Uterus (tissue), 3 donors: ENCODE measurements at regions not wholly inside any gene's neighbourhood (a gene's known extent, or its start where the extent isn't known, plus 50 kb on each side); places are given as distances from the start of the nearest gene placed in this dataset.

Source experiments
- DNase-seq, 2 donors: peaks; one replicate each; pipeline ENCODE4 v3.0.0-alpha.2; 2019 to 2020
- H3K27ac ChIP-seq, 2 donors: fragments of 200-600 bp; sonication (generic); 1 replicate in 1 of 2; 2 replicates in 1 of 2; pipeline ENCODE4 v1.5.1; 2016 to 2018
- H3K27me3 ChIP-seq, 2 donors: fragments of 200-600 bp; sonication (generic); one replicate each; pipeline ENCODE4 v1.5.1; 2018 to 2019; ENCODE audit warnings: control low read depth in 1 of 2
- H3K36me3 ChIP-seq, 2 donors: fragments of 200-600 bp; sonication (generic); one replicate each; pipeline ENCODE4 v1.5.1; 2019; ENCODE audit warnings: control low read depth in 1 of 2
- H3K4me1 ChIP-seq, 2 donors: fragments of 200-600 bp; sonication (generic); one replicate each; pipeline ENCODE4 v1.5.1; 2018 to 2019; ENCODE audit warnings: control low read depth in 1 of 2
- H3K4me3 ChIP-seq, 2 donors: fragments of 200-600 bp; sonication (generic); 1 replicate in 1 of 2; 2 replicates in 1 of 2; pipeline ENCODE4 v1.5.1; 2018 to 2019; ENCODE audit warnings: mild to moderate bottlenecking in 1 of 2
- H3K9me3 ChIP-seq, 2 donors: fragments of 200-600 bp; sonication (generic); one replicate each; pipeline ENCODE4 v1.5.1; 2019; ENCODE audit warnings: control low read depth in 1 of 2
- POLR2A ChIP-seq, 2 donors: fragments of 450-650 bp; IDR thresholded peaks; one replicate each; pipeline ENCODE4 v1.6.1; 2016; ENCODE audit warnings: antibody characterized with exemption in 2 of 2, mild to moderate bottlenecking in 1 of 2, moderate library complexity in 1 of 2
- intact Hi-C: fragments of 100-400 bp; cut with DNase I; formaldehyde crosslinking; loops from one replicate; pipeline ENCODE4 v1.15.1; 2023; ENCODE audit warnings: low total_unique reads
- TF ChIP-seq, protein P1 (sequence below), 4 experiments: fragments of 200-600 bp in 2 of 4; fragments of 450-650 bp in 2 of 4; sonication (generic) in 2 of 4; IDR thresholded peaks; one replicate each; pipeline ENCODE4 v1.5.1; 2016 to 2019; ENCODE audit warnings: antibody characterized with exemption in 4 of 4, mild to moderate bottlenecking in 2 of 4, moderate library complexity in 1 of 4
- donor health status: DM: yes; HTN: yes; CAD: no.

DNA sequence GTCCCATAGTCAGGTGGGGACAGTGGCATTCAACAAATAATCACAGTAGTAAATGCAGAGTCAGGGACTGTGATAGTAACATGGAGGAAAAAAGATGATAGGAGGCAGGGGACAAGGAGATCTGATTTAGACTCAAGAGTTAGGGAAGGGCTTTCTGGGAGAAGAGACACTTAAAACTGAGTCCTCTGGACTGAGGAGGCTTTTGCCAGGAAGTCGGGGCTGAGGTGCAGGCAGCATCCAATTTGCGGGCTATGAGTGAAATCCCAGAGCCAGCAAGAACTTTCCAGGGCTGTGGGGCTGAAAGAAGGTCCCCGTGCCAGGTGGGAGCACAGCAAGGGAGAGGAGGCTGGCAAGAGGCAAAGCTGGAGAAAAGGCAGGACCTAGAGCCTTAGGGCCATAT, 124.1 kb downstream of the KIF4B start:
- Histone ChIP-seq H3K27ac (no peak overlapping the region), H3K36me3 (no peaks in the 10 kb centered on the region), H3K4me3 (no peak overlapping the region), H3K4me1 (no peaks in the 10 kb centered on the region), H3K9me3 (no peaks in the 10 kb centered on the region), H3K27me3 (no peaks in the 10 kb centered on the region)
- intact Hi-C loops = no loop called here
- no peak for DNase-seq
- TF ChIP-seq POLR2A (IDR thresholded peaks at IDR 0.05) = no peak
- TF ChIP-seq, protein P1, sequence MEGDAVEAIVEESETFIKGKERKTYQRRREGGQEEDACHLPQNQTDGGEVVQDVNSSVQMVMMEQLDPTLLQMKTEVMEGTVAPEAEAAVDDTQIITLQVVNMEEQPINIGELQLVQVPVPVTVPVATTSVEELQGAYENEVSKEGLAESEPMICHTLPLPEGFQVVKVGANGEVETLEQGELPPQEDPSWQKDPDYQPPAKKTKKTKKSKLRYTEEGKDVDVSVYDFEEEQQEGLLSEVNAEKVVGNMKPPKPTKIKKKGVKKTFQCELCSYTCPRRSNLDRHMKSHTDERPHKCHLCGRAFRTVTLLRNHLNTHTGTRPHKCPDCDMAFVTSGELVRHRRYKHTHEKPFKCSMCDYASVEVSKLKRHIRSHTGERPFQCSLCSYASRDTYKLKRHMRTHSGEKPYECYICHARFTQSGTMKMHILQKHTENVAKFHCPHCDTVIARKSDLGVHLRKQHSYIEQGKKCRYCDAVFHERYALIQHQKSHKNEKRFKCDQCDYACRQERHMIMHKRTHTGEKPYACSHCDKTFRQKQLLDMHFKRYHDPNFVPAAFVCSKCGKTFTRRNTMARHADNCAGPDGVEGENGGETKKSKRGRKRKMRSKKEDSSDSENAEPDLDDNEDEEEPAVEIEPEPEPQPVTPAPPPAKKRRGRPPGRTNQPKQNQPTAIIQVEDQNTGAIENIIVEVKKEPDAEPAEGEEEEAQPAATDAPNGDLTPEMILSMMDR (IDR thresholded peaks at IDR 0.05) = no peak

DNA sequence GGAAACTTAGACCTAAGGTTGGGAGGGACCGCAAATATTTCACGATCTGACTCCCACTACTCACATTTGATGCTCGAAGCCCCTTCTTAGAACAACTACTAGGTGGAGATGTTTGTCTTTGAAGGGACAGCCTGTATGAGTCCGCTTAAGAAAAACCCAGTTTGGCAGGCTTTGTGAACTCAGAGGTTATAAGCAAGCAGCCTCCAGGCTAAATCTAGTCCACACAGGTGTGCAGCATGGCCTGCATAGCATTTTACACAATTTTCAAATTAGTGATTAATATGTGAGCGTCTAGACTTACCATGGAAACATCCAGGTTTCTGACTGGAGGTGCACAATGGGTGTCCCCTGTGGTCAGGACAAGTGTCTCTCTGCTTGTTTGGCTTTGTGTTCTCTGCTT, 127.1 kb downstream of the KIF4B start:
- intact Hi-C loops = no loop called here
- no peak for TF ChIP-seq POLR2A (IDR thresholded peaks at IDR 0.05)
- TF ChIP-seq, protein P1 (IDR thresholded peaks at IDR 0.05) = no peak
- no peak overlapping the region for H3K27ac ChIP-seq
- H3K9me3 ChIP-seq = no peaks in the 10 kb centered on the region
- H3K4me1 ChIP-seq = no peaks in the 10 kb centered on the region
- no peak overlapping the region for H3K4me3 ChIP-seq
- DNase-seq = no peak
- H3K27me3 ChIP-seq = no peaks in the 10 kb centered on the region
- no peaks in the 10 kb centered on the region for H3K36me3 ChIP-seq

DNA sequence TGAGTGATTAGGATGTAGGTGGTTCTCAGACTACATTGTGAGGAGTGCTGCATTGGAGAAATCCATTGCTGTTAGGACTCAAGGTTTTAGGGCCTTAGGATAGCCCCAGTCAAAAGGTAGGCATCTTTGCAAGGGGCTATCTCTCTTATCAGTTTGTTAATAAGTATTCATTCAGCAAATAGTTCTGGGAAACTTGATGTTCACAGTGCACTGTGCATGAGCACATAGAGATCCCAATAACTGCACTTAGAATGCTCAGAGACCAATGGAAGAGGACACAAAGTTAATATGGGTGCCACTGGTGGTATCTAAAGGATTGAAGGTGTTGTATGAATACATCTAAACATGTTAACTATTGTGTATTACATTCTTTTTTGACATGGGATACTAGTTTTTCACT, 131.4 kb downstream of the KIF4B start:
- no peaks in the 10 kb centered on the region for H3K9me3 ChIP-seq
- intact Hi-C loops = no loop called here
- H3K4me1 ChIP-seq = no peaks in the 10 kb centered on the region
- no peak overlapping the region for H3K4me3 ChIP-seq
- DNase-seq = no peak
- TF ChIP-seq, protein P1 (IDR thresholded peaks at IDR 0.05) = no peak
- TF ChIP-seq POLR2A (IDR thresholded peaks at IDR 0.05) = no peak
- H3K27ac ChIP-seq = no peak overlapping the region
- no peaks in the 10 kb centered on the region for H3K36me3 ChIP-seq
- no peaks in the 10 kb centered on the region for H3K27me3 ChIP-seq

DNA sequence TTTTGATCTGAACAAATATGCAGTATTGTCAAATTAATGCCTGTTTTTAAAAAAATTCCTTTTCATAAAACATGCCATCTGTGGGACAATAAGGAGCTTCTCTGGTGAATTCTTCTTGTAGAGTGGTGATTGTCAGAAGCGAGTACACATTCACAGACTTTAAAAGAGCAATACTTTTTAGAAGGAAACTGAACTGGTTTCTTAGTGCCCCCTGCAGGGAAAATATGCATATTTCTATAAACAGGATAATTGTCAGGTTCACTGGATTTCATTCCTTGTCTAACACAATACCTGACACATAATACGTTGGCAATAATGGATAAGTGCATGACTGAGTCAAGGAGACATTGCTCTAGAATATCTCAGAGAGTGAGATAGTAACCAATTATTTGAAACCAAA, 133.7 kb downstream of the KIF4B start:
- DNase-seq = no peak
- no peak for TF ChIP-seq POLR2A (IDR thresholded peaks at IDR 0.05)
- TF ChIP-seq, protein P1 (IDR thresholded peaks at IDR 0.05) = peak in 2 of 4 experiments; percentile 4 to 17
- Histone ChIP-seq H3K27me3 (no peaks in the 10 kb centered on the region), H3K9me3 (no peaks in the 10 kb centered on the region), H3K4me3 (no peak overlapping the region), H3K27ac (no peak overlapping the region), H3K4me1 (no peaks in the 10 kb centered on the region), H3K36me3 (no peaks in the 10 kb centered on the region)
- intact Hi-C loops = no loop called here

DNA sequence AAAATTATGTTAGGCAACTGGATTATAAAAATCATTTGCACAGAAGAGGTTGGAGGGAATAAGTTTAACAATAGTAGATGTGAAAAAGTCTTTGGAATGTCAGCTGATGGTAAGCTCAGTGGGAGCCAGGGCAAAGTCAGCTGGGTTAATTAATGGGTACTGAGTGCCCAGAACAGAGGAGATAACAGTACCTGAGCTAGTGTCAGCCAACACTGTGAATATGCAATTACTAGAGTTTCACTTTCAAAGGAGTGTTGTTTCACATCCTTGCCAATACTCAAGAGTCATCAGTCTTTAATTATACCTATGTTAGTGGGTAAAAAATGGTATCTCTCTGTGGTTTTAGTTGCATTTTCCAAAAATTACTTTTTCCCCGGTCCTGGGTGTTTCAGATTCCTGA, 135.1 kb downstream of the KIF4B start:
- TF ChIP-seq, protein P1 (IDR thresholded peaks at IDR 0.05) = no peak
- TF ChIP-seq POLR2A (IDR thresholded peaks at IDR 0.05) = no peak
- Histone ChIP-seq H3K4me3 (no peak overlapping the region), H3K9me3 (no peaks in the 10 kb centered on the region), H3K36me3 (no peaks in the 10 kb centered on the region), H3K27ac (no peak overlapping the region), H3K27me3 (no peaks in the 10 kb centered on the region), H3K4me1 (no peaks in the 10 kb centered on the region)
- no peak for DNase-seq
- intact Hi-C loops = no loop called here
